ENCODE measurements at regions not wholly inside any gene's neighbourhood (a gene's known extent, or its start where the extent isn't known, plus 50 kb on each side); places are given as distances from the start of the nearest gene placed in this dataset.

- no peak for FAIRE-seq
- ChIA-PET CTCF (interaction anchor here (0.7 to 2.1 kb wide), 3 partner anchors 13 to 171 kb away, joined by 4 to 5 read pairs (median 4); no protein-coding TSS in a partner anchor), POLR2A (no interaction called here)
Measured at GRCh38 chr13:95360464-95361097, 59.3 kb upstream of the ABCC4 start.

More at GRCh38 chr13:95360464-95361097, 59.3 kb upstream of the ABCC4 start:
- dilution Hi-C loops (cut with MboI; ENCODE audit: extremely low pct_ligation_motif_present, low sequenced_read_pairs) (no loop called here), intact Hi-C loops (cut with micrococcal nuclease) (no loop called here)
- H3K9ac ChIP-seq (replicated peaks; ENCODE audit: extremely low read depth, insufficient read depth, low read length): no peak overlapping the region
- no peak overlapping the region for H3K4me2 ChIP-seq (ENCODE audit: insufficient read depth, low read length)
- H3K79me2 ChIP-seq (ENCODE audit: control insufficient read depth, insufficient read depth, low read length): no peaks in the 10 kb centered on the region
- no peak overlapping the region for H3K4me3 ChIP-seq (replicated peaks in 1 of 3; ENCODE audit: insufficient read depth in 1 of 3, low read depth in 1 of 3, low read length in 3 of 3)
- H3K9me1 ChIP-seq (replicated peaks; ENCODE audit: control insufficient read depth, extremely low read depth, insufficient read depth, low read length): no peaks in the 10 kb centered on the region
- no peaks in the 10 kb centered on the region for H3K9me3 ChIP-seq (replicated peaks; ENCODE audit: control insufficient read depth, insufficient read depth, low read length)
- peaks cover 4% of the 10 kb centered on the region for H3K4me1 ChIP-seq (ENCODE audit: control insufficient read depth, extremely low read depth, insufficient read depth, low read length)
- H2AFZ ChIP-seq (ENCODE audit: low read depth, low read length): no peak overlapping the region
- H4K20me1 ChIP-seq (replicated peaks; ENCODE audit: control insufficient read depth, extremely low read depth, insufficient read depth, low read length): no peaks in the 10 kb centered on the region
- no peaks in the 10 kb centered on the region for H3K36me3 ChIP-seq (ENCODE audit: control insufficient read depth in 2 of 2, extremely low read depth in 1 of 2, insufficient read depth in 2 of 2, low read length in 2 of 2)
- no peak for DNase-seq (ENCODE audit: low read depth, low spot score)
- BruUV-seq (replicated peaks): no TSS peak
- peaks cover 6 to 14% of the 10 kb centered on the region in 2 experiments for H3K27me3 ChIP-seq (ENCODE audit: control insufficient read depth in 2 of 2, insufficient read depth in 2 of 2, low read length in 2 of 2)
- no peak overlapping the region for H3K27ac ChIP-seq (ENCODE audit: insufficient read depth, low read depth, low read length)
- TF ChIP-seq POLR2AphosphoS5 (IDR thresholded peaks at IDR 0.05; ENCODE audit: insufficient read depth, low read depth, low read length): no peak
- no peak for TF ChIP-seq MYC (IDR thresholded peaks at IDR 0.05; ENCODE audit: low read depth, low read length)
- TF ChIP-seq MAX (IDR thresholded peaks at IDR 0.05; ENCODE audit: insufficient read depth, insufficient read length): no peak
- TF ChIP-seq GATA2 (IDR thresholded peaks at IDR 0.05; ENCODE audit: insufficient read depth, insufficient read length, low read depth, low read length): no peak
- TF ChIP-seq FOS (IDR thresholded peaks at IDR 0.05; ENCODE audit: borderline replicate concordance, insufficient read depth, low read length): no peak
- TF ChIP-seq EZH2 (IDR thresholded peaks at IDR 0.05; ENCODE audit: borderline replicate concordance, low read depth, low read length, severe bottlenecking): no peak
- no peak for TF ChIP-seq POLR2A (IDR thresholded peaks at IDR 0.05; ENCODE audit: low read depth, low read length)
- no peak for TF ChIP-seq JUN (IDR thresholded peaks at IDR 0.05; ENCODE audit: borderline replicate concordance, insufficient read depth, insufficient read length, low read depth)
- no peak for TF ChIP-seq CTCF (IDR thresholded peaks at IDR 0.05; ENCODE audit: extremely low read depth in 1 of 2, insufficient read depth in 1 of 2, low read depth in 1 of 2, low read length in 2 of 2)
